A549 (cell line): ENCODE measurements at regions not wholly inside any gene's neighbourhood (a gene's known extent, or its start where the extent isn't known, plus 50 kb on each side); places are given as distances from the start of the nearest gene placed in this dataset.

Source experiments
- CBX2 ChIP-seq: fragments of 200-600 bp; sonication (generic); IDR thresholded peaks from 2 replicates; pipeline ENCODE4 v1.6.1; 2016; ENCODE audit warnings: low read depth, mild to moderate bottlenecking, borderline replicate concordance
- CEBPB ChIP-seq, 2 experiments: fragments of >200 bp in 1 of 2; sonication (Bioruptor Twin) in 1 of 2; formaldehyde crosslinking in 1 of 2; IDR thresholded peaks; 2 replicates each; pipeline ENCODE4 v1.6.1; 2012 to 2016
- CHD2 ChIP-seq: fragments of 150-350 bp; IDR thresholded peaks from 2 replicates; pipeline ENCODE4 v1.6.1; 2014; ENCODE audit warnings: low read length; ENCODE audit not compliant: partially characterized antibody
- EP300 ChIP-seq, 2 experiments: fragments of >200 bp; sonication (Bioruptor Twin); formaldehyde crosslinking; IDR thresholded peaks; 2 replicates in 1 of 2; 3 replicates in 1 of 2; pipeline ENCODE4 v1.6.1; 2016 to 2017
- FOSB ChIP-seq: fragments of 250-450 bp; sonication (Bioruptor Pico); IDR thresholded peaks from 2 replicates; pipeline ENCODE4 v1.5.0; 2020; ENCODE audit warnings: mild to moderate bottlenecking, moderate library complexity
- MAZ ChIP-seq: fragments of 150-350 bp; IDR thresholded peaks from 2 replicates; pipeline ENCODE4 v1.6.1; 2014; ENCODE audit warnings: antibody characterized with exemption, low read depth, low read length, borderline replicate concordance
- NFE2L2 ChIP-seq: fragments of 150-350 bp; conservative IDR thresholded peaks from 2 replicates; pipeline ENCODE4 v1.6.1; 2014; ENCODE audit warnings: low read length
- POLR2A ChIP-seq: IDR thresholded peaks from 2 replicates; pipeline ENCODE4 v1.6.1; 2012; ENCODE audit warnings: mild to moderate bottlenecking, low read length
- RFX5 ChIP-seq: fragments of 450-650 bp; IDR thresholded peaks from 2 replicates; pipeline ENCODE4 v1.7.1; 2014; ENCODE audit warnings: antibody characterized with exemption, mild to moderate bottlenecking, moderate library complexity
- TF ChIP-seq, protein P1 (sequence below): fragments of >200 bp; sonication (Bioruptor Twin); formaldehyde crosslinking; IDR thresholded peaks from 3 replicates; pipeline ENCODE4 v1.5.1; 2016
- TF ChIP-seq, protein P2 (sequence below): fragments of 450-650 bp; IDR thresholded peaks from 2 replicates; pipeline ENCODE4 v1.6.1; 2014; ENCODE audit warnings: antibody characterized with exemption

DNA sequence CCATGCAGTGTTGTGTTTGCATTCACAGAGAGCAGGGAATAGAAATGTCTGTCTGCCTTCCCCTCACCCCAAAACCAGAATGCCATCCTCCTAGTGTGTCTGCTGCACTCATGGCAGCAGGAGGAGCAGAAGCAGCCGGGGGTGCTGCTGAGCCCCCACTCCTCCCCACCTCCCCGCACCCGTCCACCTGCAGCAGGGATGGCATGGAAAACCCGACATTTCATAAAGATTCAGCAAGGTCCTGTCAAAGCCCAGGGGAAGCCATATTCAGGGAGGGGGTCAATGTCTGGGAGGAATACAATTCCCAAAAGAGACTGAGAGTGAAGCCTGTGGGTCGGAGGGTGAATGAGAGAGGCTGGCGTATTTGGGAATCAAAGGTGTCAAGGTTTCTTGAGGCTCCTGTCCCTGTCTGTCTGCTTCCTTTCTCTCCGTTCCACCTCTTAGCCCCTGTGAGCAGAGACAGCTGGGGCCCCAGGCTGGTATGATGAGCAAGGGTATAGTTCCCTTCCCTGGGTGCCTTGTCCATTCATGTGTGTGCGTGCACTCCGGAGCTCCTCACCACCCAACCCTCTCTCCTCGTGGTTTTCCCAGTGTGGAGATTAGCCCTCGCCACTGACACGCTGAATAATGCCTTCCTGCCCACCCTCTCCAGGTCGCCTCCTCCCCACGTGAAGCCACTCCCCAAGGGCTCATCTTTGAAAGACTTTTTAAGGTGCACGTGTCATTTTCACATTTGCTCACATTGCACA, 133.5 kb upstream of the ZNF236 start:
- TF ChIP-seq NFE2L2: no peak
- TF ChIP-seq MAZ: no peak
- TF ChIP-seq, protein P1, sequence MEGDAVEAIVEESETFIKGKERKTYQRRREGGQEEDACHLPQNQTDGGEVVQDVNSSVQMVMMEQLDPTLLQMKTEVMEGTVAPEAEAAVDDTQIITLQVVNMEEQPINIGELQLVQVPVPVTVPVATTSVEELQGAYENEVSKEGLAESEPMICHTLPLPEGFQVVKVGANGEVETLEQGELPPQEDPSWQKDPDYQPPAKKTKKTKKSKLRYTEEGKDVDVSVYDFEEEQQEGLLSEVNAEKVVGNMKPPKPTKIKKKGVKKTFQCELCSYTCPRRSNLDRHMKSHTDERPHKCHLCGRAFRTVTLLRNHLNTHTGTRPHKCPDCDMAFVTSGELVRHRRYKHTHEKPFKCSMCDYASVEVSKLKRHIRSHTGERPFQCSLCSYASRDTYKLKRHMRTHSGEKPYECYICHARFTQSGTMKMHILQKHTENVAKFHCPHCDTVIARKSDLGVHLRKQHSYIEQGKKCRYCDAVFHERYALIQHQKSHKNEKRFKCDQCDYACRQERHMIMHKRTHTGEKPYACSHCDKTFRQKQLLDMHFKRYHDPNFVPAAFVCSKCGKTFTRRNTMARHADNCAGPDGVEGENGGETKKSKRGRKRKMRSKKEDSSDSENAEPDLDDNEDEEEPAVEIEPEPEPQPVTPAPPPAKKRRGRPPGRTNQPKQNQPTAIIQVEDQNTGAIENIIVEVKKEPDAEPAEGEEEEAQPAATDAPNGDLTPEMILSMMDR: no peak
- no peak for TF ChIP-seq CHD2
- TF ChIP-seq POLR2A: no peak
- TF ChIP-seq RFX5: no peak
- no peak for TF ChIP-seq CEBPB (IDR thresholded peaks at IDR 0.05)
- TF ChIP-seq, protein P2, sequence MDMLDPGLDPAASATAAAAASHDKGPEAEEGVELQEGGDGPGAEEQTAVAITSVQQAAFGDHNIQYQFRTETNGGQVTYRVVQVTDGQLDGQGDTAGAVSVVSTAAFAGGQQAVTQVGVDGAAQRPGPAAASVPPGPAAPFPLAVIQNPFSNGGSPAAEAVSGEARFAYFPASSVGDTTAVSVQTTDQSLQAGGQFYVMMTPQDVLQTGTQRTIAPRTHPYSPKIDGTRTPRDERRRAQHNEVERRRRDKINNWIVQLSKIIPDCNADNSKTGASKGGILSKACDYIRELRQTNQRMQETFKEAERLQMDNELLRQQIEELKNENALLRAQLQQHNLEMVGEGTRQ: no peak
- no peak for TF ChIP-seq EP300 (IDR thresholded peaks at IDR 0.05)
- TF ChIP-seq FOSB (CRISPR knock-in tag): no peak
- TF ChIP-seq CBX2: no peak
